Calu3 (cell line): ENCODE measurements at regions not wholly inside any gene's neighbourhood (a gene's known extent, or its start where the extent isn't known, plus 50 kb on each side); places are given as distances from the start of the nearest gene placed in this dataset.

ENCODE experiments used
- BruUV-seq: library from RNA; stranded (reverse); fragments of 400-500 nt; replicated peaks from 2 replicates; lab custom pipeline; 2021; lab: Mats Ljungman, UMichigan
- CTCF ChIA-PET: fragments of 300-600 bp; sonication (Branson Sonifier 250); formaldehyde crosslinking; loops from one replicate; lab custom pipeline; 2022; ENCODE audit warnings: antibody characterized with exemption; lab: Charles Lee
- DNase-seq: peaks from one replicate; pipeline ENCODE4 v3.0.0; 2022
- H3K27ac Mint-ChIP-seq: one replicate; pipeline ENCODE4 v1.8.0; 2022; ENCODE audit warnings: mixed read lengths; ENCODE audit not compliant: unreplicated experiment
- H3K27me3 Mint-ChIP-seq: one replicate; pipeline ENCODE4 v1.8.0; 2022; ENCODE audit warnings: mixed read lengths; ENCODE audit not compliant: unreplicated experiment
- H3K36me3 Mint-ChIP-seq: one replicate; pipeline ENCODE4 v1.8.0; 2022; ENCODE audit warnings: mild to moderate bottlenecking, moderate library complexity, mixed read lengths; ENCODE audit not compliant: insufficient read depth, unreplicated experiment
- H3K4me1 Mint-ChIP-seq: one replicate; pipeline ENCODE4 v1.8.0; 2022; ENCODE audit warnings: mild to moderate bottlenecking, low read depth, mixed read lengths; ENCODE audit not compliant: unreplicated experiment
- H3K4me3 Mint-ChIP-seq: one replicate; pipeline ENCODE4 v1.8.0; 2022; ENCODE audit warnings: mild to moderate bottlenecking, low read depth, moderate library complexity, mixed read lengths; ENCODE audit not compliant: unreplicated experiment
- H3K9me3 Mint-ChIP-seq: one replicate; pipeline ENCODE4 v1.8.0; 2022; ENCODE audit warnings: low read depth, mixed read lengths; ENCODE audit not compliant: unreplicated experiment
- CTCF ChIP-seq: fragments of 200-600 bp; IDR thresholded peaks from one replicate; pipeline ENCODE4 v1.8.0; 2022; ENCODE audit warnings: antibody characterized with exemption; ENCODE audit not compliant: unreplicated experiment
- intact Hi-C: fragments of 100-400 bp; cut with micrococcal nuclease; formaldehyde crosslinking; loops from one replicate; pipeline ENCODE4 v1.10.0; 2022; ENCODE audit not compliant: unreplicated experiment

- H3K36me3 Mint-ChIP-seq = peaks cover 13% of the 10 kb centered on the region
- no peaks in the 10 kb centered on the region for H3K9me3 Mint-ChIP-seq
- peaks cover 37% of the 10 kb centered on the region for H3K4me1 Mint-ChIP-seq
- no TSS peak for BruUV-seq
- H3K4me3 Mint-ChIP-seq = no peak overlapping the region
- CTCF ChIA-PET = interaction anchor here (0.6 to 1.0 kb wide), 3 partner anchors 42 to 1534 kb away, joined by 3 read pairs; no protein-coding TSS in a partner anchor
- TF ChIP-seq CTCF = no peak
- intact Hi-C loops = no loop called here
- DNase-seq = no peak
- no peak overlapping the region for H3K27ac Mint-ChIP-seq
- H3K27me3 Mint-ChIP-seq = no peaks in the 10 kb centered on the region
Measured at GRCh38 chr16:81185416-81185815, 53.1 kb upstream of the BCO1 start.

GRCh38 chr16:81181013-81181720, 57.3 kb upstream of the BCO1 start:
- peaks cover 15% of the 10 kb centered on the region for H3K36me3 Mint-ChIP-seq
- peak overlapping the region; percentile 67 for H3K4me3 Mint-ChIP-seq
- no peaks in the 10 kb centered on the region for H3K9me3 Mint-ChIP-seq
- intact Hi-C loops = loop anchor here (1.0 kb wide), 1 partner anchor 37 kb away; no protein-coding TSS in a partner anchor
- no peak for TF ChIP-seq CTCF
- peaks cover 26% of the 10 kb centered on the region for H3K4me1 Mint-ChIP-seq
- TSS peak; percentile 96 for BruUV-seq
- peak overlapping the region; percentile 90 for H3K27ac Mint-ChIP-seq
- CTCF ChIA-PET = interaction anchor here (0.6 to 1.5 kb wide), 9 partner anchors 9 to 651 kb away, joined by 3 to 6 read pairs (median 4); partner anchors contain the start of gene BCO1
- no peaks in the 10 kb centered on the region for H3K27me3 Mint-ChIP-seq
- DNase-seq = peak; percentile 92

- no peak for TF ChIP-seq CTCF
- H3K4me1 Mint-ChIP-seq = peaks cover 29% of the 10 kb centered on the region
- H3K27ac Mint-ChIP-seq = peak overlapping the region; percentile 90
- peak overlapping the region; percentile 67 for H3K4me3 Mint-ChIP-seq
- H3K27me3 Mint-ChIP-seq = no peaks in the 10 kb centered on the region
- no peak for DNase-seq
- peaks cover 15% of the 10 kb centered on the region for H3K36me3 Mint-ChIP-seq
- CTCF ChIA-PET = interaction anchor here (0.8 to 1.5 kb wide), 6 partner anchors 9 to 146 kb away, joined by 3 to 6 read pairs (median 4); partner anchors contain the start of gene BCO1
- BruUV-seq = TSS peak; percentile 49
- intact Hi-C loops = no loop called here
- no peaks in the 10 kb centered on the region for H3K9me3 Mint-ChIP-seq
Measured at GRCh38 chr16:81180578-81180977, 57.9 kb upstream of the BCO1 start.

GRCh38 chr16:81179219-81179618, 59.3 kb upstream of the BCO1 start:
- no peak overlapping the region for H3K27ac Mint-ChIP-seq
- H3K36me3 Mint-ChIP-seq = peaks cover 15% of the 10 kb centered on the region
- TF ChIP-seq CTCF = no peak
- BruUV-seq = no TSS peak
- intact Hi-C loops = no loop called here
- CTCF ChIA-PET = no interaction called here
- no peaks in the 10 kb centered on the region for H3K27me3 Mint-ChIP-seq
- H3K4me1 Mint-ChIP-seq = peaks cover 30% of the 10 kb centered on the region
- H3K4me3 Mint-ChIP-seq = no peak overlapping the region
- no peak for DNase-seq
- H3K9me3 Mint-ChIP-seq = no peaks in the 10 kb centered on the region
